Lower leg skin (tissue), 4 donors: ENCODE measurements at regions not wholly inside any gene's neighbourhood (a gene's known extent, or its start where the extent isn't known, plus 50 kb on each side); places are given as distances from the start of the nearest gene placed in this dataset.

Experiments used
- DNase-seq, 2 donors: peaks; one replicate each; pipeline ENCODE4 v3.0.0-alpha.2; 2019; ENCODE audit warnings: low spot score in 2 of 2
- H3K4me3 ChIP-seq: fragments of 200-600 bp; sonication (generic); 2 replicates; pipeline ENCODE4 v1.5.1; 2017; ENCODE audit warnings: mild to moderate bottlenecking, low read depth; ENCODE audit not compliant: poor library complexity, severe bottlenecking
- CTCF ChIP-seq, 3 donors: fragments of 450-650 bp; IDR thresholded peaks; one replicate each; pipeline ENCODE4 v1.5.1; 2016; ENCODE audit warnings: antibody characterized with exemption in 3 of 3, mild to moderate bottlenecking in 3 of 3, moderate library complexity in 2 of 3
- POLR2A ChIP-seq, 2 donors: fragments of 450-650 bp; IDR thresholded peaks; one replicate each; pipeline ENCODE4 v1.6.1; 2016 to 2017; ENCODE audit warnings: antibody characterized with exemption in 2 of 2, mild to moderate bottlenecking in 1 of 2, moderate library complexity in 1 of 2
- WGBS, 2 donors: methylation state at CpG; one replicate each; pipeline ENCODE4 v1.1.5; 2018; 5-methylcytosine and 5-hydroxymethylcytosine counted together
- intact Hi-C: fragments of 100-400 bp; cut with DNase I; formaldehyde crosslinking; loops from one replicate; pipeline ENCODE4 v1.15.0; 2023; ENCODE audit warnings: low total_unique reads

- no peak for TF ChIP-seq CTCF (IDR thresholded peaks at IDR 0.05)
- no peak for TF ChIP-seq POLR2A (IDR thresholded peaks at IDR 0.05)
- no peak for DNase-seq
- 31 to 33% methylated on average over 2 of the region's 2 CpGs for WGBS, 2 donors
- intact Hi-C loops: no loop called here
- no peak overlapping the region for H3K4me3 ChIP-seq
Observed at GRCh38 chr18:11497585-11497984, 111.8 kb upstream of the SLC35G4 start.

GRCh38 chr18:11496526-11497172 is 112.7 kb upstream of the SLC35G4 start:
- no peak overlapping the region for H3K4me3 ChIP-seq
- intact Hi-C loops: no loop called here
- no peak for TF ChIP-seq POLR2A (IDR thresholded peaks at IDR 0.05)
- TF ChIP-seq CTCF (IDR thresholded peaks at IDR 0.05): no peak
- WGBS, 2 donors: 74 to 79% methylated on average over 6 of the region's 6 CpGs
- DNase-seq: no peak

GRCh38 chr18:11495441-11495840 is 114.0 kb upstream of the SLC35G4 start:
- TF ChIP-seq POLR2A (IDR thresholded peaks at IDR 0.05) (no peak), CTCF (IDR thresholded peaks at IDR 0.05) (no peak)
- DNase-seq: no peak
- no peak overlapping the region for H3K4me3 ChIP-seq
- intact Hi-C loops: no loop called here
- WGBS, 2 donors: 85 to 86% methylated on average over 6 of the region's 6 CpGs

GRCh38 chr18:11494107-11494506 is 115.3 kb upstream of the SLC35G4 start:
- intact Hi-C loops: no loop called here
- no peak for DNase-seq
- TF ChIP-seq CTCF (IDR thresholded peaks at IDR 0.05): no peak
- no peak for TF ChIP-seq POLR2A (IDR thresholded peaks at IDR 0.05)
- no peak overlapping the region for H3K4me3 ChIP-seq

- TF ChIP-seq CTCF (IDR thresholded peaks at IDR 0.05) (no peak), POLR2A (IDR thresholded peaks at IDR 0.05) (no peak)
- 88 to 90% methylated on average over 4 of the region's 4 CpGs for WGBS, 2 donors
- no peak overlapping the region for H3K4me3 ChIP-seq
- DNase-seq: no peak
- intact Hi-C loops: no loop called here
Observed at GRCh38 chr18:11489266-11489899, 120.0 kb upstream of the SLC35G4 start.

- intact Hi-C loops: no loop called here
- DNase-seq: no peak
- TF ChIP-seq POLR2A (IDR thresholded peaks at IDR 0.05) (no peak), CTCF (IDR thresholded peaks at IDR 0.05) (no peak)
- 40 to 44% methylated on average over 3 of the region's 3 CpGs for WGBS, 2 donors
- H3K4me3 ChIP-seq: no peak overlapping the region
Observed at GRCh38 chr18:11488175-11488574, 121.2 kb upstream of the SLC35G4 start.
